Lower leg skin (tissue), 3 donors: ENCODE measurements at regions not wholly inside any gene's neighbourhood (a gene's known extent, or its start where the extent isn't known, plus 50 kb on each side); places are given as distances from the start of the nearest gene placed in this dataset.

Experiments used
- CTCF ChIP-seq, 3 donors: fragments of 450-650 bp; IDR thresholded peaks; one replicate each; pipeline ENCODE4 v1.5.1; 2016; ENCODE audit warnings: antibody characterized with exemption in 3 of 3, mild to moderate bottlenecking in 3 of 3, moderate library complexity in 2 of 3
- POLR2A ChIP-seq, 2 donors: fragments of 450-650 bp; IDR thresholded peaks; one replicate each; pipeline ENCODE4 v1.6.1; 2016 to 2017; ENCODE audit warnings: antibody characterized with exemption in 2 of 2, mild to moderate bottlenecking in 1 of 2, moderate library complexity in 1 of 2

GRCh38 chr4:66974665-66975064, 570.6 kb downstream of the CENPC start:
- TF ChIP-seq POLR2A (IDR thresholded peaks at IDR 0.05) = no peak
- no peak for TF ChIP-seq CTCF (IDR thresholded peaks at IDR 0.05)
